ENCODE measurements at regions not wholly inside any gene's neighbourhood (a gene's known extent, or its start where the extent isn't known, plus 50 kb on each side); places are given as distances from the start of the nearest gene placed in this dataset.
"Not testable (repeated sequence)": the region's sequence is repeated elsewhere in the genome, so short reads cannot be mapped to it uniquely, and the experiment has no call there.

DNA sequence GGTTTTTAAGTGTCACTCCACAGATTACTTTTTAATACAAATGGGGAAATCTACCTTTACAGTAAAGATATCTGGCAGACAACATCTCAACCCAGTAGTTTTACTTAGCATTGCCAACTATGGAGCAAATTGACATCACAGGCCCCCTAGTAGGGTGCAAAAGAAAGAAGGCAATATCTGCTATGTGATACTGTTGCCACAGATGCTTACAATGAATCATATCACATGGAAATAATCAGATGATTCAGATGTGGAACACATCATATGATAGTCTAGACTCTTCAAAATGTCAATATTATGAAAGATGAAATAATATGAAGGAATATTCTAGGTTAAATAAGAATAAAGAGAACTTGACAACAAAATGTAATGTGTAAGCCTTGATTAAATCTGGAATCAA, 322.5 kb downstream of the BMP2 start:
- DNase-seq = no peak

DNA sequence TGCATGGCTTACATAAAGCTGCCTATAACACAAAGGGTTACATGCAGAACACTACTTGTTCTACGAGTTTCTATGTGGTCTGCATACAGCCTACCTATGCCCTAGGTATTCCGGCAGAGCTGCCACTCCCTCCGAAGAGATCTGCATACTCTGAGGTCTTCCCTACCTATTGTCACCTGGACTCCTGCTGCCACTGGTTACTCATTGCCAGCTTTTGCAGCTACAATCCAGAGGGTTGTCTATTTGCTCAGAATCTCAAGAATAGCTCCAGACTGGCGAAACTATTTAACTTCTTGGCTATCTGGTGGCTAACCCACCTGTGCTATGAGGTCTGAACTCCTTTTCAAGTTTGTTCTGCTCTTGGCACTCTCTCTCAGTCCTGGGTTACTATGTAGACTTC, 323.3 kb downstream of the BMP2 start:
- DNase-seq = peak; percentile 17

DNA sequence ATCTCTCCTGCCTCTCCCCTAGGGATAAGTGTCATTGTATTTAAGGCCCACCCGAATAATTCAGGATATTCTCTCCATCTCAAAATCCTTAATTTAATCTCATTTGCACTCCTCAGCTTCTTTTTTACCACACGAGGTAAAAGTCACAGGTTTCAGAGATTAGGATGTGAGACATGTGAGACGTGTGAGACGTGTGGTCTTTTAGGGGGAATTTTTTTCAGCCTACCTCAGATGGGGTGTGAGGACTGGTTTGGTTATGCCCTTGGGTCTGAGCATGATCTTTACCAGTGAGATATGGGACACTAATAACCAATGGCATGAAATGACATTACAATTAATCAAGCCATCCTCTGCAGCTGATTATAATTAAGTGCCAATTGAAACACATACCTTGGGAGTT, 324.2 kb downstream of the BMP2 start:
- no peak for DNase-seq

DNA sequence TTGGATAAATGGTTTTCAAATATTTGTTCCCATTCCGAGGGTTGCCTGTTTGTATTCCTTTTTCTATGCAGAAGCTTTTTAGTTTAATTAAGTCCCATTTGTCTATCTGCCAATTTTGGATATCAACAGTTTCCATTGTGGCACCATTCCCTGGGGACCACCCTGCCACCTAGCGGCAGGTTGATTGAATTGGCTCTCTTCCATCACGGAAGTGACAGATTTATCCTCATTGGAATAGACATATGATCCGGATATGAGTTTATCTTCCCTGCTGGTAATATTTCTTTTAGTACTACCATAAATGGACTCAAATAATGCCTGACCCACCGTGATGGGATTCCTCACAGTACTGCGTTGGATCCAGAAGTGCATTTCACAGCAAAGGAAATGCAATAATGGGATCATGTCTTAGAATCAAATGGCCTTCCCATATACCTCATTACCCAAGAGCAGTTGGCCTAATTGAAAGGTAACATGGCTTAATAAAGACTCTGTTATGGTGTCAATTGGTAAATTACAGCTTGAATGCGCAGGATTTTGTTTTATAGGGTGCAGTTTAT, 327.0 kb downstream of the BMP2 start:
- DNase-seq = peak; percentile 29

DNA sequence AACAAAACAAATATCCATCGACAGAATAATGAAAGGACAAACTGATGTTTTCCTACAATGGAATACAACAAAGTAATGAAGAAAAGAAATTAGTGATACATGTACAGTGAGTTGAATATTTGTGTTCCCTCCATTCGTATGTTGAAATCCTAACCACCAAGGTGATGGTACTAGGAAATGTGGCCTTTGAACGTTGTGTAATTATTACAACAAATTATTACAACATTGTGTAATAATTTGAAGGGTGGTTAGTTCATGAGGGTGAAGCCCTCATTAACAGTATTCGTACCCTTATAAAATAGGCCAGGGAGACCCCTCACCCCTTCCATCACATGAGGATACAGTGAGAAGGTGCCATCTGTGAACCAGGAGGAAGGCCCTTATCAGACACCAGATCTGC, 339.4 kb downstream of the BMP2 start:
- no peak for DNase-seq

DNA sequence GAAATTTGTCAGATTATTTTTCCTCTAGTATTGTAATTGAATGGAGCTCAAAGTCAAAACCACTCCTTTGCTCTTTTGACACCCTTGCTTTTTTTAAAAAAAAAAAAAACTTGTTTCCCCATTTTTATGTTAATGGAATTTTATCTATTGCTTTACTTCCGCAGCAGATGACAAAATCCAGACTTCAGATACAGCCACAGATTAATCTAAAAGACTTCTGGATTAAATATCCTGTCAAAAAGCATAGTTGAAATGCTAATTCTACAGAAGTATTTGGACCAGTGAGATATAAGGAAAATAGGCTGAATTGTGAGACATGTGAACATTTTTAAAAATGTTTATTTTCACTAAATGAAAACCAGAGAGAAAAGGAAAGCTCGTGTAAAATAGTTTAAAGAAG, 341.4 kb downstream of the BMP2 start:
- no peak for DNase-seq

DNA sequence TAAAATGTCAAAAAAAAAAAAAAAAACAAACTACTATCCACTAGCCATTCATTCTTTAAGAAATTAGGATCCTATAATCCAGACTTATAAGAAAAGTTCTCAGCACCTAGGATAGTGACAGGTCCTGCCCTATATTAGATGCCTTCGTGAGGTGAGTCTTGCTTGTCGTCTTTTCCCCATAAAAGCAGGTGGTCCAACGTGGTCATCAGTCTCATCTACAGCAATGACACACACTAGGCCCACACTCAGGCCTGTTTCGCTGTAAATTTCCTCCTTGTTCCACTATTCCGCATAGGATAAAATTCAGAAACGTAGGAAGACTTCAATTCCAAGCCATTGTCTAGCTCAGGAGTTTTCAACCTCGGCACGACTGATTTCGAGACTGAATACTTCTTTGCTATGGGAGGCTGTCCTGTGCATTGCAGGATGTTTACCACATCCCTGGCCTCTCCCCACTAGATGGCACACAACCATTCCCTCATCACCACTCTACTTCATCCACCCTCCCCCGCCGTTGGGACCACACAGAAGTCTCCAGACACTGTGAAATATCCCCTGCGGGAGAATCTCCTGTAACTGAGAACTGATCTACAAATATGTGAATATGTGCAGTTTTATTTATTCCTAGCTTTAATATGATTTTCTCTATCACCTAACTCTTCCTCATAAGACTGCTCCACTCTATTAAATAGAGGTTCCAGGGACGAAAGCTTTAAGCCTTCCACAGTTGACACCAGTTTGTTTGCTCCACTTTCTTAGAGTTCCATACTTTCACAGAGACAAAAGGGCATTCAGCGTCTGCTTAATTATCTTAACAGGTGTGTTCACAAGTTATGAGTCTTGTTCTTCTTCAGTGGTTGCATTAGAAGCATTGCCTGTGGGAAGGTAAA, 346.3 kb downstream of the BMP2 start:
- peak; percentile 80 for DNase-seq

DNA sequence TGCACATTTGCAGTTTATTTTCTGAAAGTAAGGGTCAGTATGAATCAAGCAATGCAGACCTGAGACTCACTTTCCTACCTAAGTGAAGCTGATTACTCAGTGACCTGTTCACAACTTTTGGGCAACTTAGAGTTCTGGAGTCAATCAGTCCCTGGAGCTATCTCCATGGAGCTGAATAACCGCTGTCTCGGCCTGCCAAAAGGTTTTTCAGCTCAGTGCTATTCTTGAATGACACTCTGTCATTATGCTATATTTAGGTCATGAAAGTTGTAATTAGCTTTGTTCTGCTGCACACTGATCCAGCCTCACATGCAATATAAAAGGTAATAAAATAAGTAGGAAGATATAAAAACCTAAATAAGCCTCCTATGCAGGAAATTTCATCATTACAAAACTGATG, 356.0 kb downstream of the BMP2 start:
- no peak for DNase-seq

DNA sequence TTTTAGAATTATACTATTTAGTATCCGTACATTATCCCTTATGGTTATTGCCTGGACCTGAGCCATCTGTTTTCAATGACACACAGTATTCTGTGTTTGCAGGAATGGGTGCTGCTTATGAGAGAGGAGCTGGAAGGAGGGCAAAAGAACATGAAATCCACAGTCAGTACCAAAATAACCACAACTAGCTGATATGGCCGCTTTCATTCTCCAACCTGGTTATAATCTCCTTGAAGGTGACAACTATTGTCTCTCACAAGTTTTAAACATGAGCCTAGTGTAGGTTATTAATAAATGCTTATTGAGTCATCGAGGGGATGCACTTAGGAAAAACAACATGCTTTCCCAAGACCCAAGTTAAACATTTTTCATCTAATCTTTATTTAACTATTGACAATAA, 356.6 kb downstream of the BMP2 start:
- DNase-seq = no peak

DNA sequence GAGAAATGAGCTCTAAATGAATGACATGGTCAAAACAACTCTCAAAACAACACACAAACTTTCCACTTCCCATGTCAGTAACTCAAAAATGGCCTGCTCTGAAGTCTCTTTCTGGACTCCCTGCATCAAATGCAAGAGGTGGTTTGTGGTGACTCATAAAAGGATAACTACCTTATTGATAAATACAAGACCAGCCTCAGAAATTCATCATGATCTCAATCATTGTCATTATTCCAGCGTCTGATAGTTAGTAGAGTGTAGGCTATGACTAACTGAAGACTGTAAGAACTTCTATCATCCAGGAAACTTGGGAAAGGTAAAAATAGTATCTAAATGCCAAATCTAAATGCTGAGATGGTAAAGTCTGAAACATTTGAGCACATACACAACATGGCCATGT, 369.4 kb downstream of the BMP2 start:
- DNase-seq = no peak

DNA sequence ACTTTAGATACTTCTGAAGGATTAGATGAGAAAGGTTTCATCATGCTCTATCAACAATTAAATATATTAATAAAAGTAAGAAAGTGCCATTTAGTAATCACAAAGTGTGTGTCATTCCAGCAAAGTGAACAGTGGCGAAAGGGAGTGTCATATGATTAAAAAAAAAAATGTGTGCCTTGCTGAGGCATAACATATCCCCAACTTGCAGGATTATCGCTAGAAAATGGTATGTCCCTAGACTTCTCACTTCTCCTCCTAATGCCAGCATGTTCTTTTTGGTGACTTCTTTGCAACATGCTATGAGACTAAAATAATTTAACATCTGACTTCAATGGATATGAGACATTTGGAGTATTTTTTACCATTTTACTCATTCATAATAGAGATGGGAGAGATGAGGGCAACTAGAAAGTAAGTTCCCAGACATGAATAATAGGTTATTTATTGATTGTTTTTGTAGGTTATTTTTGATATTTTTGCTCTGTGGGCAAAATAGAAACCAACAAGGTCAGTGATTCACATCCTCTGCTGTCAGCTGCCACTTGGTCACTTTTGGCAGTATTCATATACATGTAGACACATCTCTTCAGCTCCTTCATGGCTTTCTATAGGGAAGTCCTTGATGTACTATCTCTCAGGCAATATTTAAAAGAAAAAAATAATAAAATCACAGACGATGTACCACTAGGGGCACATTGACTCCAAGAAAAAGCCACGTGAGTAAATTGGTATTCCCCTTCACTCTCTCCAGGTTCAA, 370.1 kb downstream of the BMP2 start:
- no peak for DNase-seq

DNA sequence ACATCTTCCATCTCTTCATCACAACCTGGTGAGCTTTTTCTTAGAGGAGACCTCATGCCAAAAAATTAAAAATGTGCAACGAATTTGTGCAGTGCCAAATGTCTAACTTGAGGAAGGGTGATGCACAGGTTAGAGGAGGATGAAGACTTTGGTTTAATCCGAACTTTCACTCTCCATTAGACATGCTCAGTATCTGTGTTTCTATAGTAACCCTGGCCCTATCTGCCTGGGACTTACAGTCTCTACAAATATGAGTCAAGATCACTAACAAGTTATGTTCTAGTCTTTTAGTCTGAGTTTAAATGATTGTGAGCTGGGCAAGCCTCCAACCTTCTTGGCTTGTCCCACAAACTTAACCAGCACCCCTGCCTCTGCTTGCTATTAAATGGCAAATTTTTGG, 377.0 kb downstream of the BMP2 start:
- DNase-seq = no peak

DNA sequence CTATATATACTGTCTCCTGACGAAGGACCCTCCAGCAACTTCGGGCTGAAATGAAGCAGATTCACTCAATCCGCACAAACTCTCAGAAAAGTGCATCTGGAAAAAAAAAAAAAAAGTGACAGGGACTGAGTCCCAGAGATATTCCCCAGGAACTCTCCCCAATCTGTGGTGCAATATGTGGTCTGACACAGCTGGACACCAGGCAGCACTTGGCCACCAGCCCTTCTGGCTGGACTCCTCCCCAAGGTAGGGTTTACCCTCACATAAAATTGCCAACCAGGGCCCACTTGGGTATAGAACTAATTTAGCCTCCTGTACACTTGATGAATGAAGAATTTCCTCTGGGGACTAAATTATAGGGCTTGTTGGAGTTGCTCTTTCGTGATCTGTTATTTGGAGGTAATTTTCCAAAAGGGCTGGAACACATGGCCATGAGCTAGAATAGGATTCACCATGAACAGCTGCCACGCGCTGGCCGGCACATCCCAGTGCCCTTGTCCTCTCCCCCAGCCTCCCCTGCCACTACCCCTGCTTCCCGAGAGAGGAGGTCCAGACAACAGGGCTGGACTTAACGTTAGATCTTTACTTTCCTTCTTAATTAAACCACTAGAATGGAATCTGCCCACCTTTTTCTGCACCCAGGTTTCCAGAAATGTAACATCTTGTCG, 379.2 kb downstream of the BMP2 start:
- no peak for DNase-seq

DNA sequence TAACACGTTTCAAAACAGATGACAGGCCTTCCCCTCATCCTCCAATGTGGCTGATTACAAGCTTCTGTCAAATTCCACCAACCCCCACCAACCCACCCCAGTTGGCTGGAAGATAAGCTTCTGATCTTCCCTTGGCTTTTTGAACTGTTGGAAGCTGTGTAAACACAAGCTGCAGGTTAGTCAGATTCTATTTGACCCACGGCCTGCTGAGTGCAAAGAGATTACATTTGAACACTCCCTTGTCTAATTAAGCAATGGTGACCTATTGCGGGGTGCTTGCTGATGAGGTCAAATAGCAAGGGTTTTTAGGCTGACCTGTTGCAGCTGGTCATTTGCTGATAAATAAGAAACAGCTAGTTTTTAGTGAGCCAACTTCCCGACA, 379.7 kb downstream of the BMP2 start:
- DNase-seq = no peak

DNA sequence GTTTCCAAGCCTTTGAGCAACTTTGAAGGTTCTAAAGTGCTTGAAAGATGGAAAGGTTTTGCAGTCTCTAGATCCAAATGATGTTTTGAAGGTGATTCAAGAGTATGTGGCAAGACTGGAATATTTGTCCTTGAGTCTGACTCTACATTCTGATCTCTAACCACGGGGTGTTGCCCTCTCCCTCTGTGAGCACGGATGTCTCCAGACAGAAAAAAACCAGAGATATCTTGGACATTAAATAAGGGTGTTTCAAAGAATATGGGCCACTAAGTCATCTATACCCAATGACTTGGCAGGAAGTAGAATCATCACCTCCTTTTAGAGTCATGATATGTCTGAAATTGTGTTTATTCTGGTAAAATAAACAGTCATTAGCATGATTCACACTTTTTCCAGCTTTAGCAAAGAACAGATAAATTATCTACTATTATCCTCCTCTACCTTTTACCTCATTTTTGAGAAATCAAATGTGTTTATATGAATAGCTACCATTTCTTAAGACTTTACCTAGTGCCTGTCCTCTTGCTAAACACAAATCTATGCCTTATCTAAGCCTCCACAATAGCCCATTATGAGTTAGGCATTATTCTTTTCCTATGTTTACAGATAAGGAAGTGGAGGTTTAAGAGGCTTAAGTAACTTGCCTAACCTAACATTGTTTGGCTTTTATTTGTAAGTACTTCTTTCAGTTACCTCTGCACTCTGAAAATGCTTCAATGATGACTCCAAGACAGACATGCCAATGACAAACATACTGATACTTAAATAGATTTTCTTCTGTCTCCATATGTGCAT, 384.4 kb downstream of the BMP2 start:
- DNase-seq = no peak

DNA sequence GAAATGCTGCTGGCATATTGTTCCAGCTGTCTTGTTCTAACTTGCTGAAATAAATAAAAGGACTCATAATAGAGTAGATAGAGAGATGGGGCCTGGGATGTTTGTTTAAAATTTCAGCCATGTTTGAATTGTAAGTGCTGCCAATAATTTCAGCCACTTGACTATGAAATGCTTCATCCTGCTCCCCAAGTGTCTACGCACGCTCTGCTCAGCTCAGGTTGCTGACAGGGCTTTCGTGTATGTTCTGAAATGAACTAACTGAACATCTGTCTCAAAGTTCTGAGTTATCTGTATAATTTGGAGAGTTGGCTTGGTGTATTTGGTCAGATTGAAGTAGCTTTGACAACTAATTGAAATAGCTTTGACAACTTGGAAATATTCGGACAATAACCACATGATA, 387.8 kb downstream of the BMP2 start:
- no peak for DNase-seq

DNA sequence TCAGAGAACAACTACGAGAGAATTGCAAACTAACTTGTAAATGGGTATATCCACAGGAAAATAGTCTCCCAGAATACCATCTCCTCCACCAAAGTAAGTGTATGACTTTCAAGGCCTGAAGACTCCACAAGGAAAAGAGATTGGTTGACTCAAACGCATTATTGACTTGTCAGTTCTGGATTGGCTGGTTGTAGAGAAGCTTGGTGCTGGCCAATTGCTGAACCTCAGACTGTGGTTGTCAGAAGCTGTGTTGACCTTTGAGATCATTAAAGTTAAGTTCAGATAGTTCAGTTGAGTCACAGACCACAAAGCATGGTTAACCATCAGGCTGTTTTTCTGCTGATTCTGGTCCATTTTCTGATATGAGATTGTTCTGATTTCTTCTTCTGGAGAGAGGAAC, 388.3 kb downstream of the BMP2 start:
- DNase-seq = no peak

DNA sequence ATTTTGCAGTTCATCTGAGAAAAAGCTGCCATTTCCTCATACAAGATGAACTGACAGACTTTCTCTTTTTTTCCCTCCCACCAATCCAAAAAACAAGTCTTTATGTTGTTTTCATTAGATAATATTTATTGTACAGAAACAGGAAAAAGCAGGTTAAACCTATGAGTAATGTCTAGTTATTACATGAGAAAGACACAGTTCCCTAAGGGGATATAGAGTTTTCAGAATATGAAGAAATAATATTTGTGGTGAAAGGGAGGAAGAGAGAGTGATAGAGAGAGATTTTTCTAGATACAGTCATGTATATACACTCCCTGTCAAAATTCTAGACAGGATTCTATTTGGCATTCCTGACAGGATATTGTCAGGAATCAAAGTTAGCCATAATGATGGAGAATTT, 392.4 kb downstream of the BMP2 start:
- DNase-seq = no peak

DNA sequence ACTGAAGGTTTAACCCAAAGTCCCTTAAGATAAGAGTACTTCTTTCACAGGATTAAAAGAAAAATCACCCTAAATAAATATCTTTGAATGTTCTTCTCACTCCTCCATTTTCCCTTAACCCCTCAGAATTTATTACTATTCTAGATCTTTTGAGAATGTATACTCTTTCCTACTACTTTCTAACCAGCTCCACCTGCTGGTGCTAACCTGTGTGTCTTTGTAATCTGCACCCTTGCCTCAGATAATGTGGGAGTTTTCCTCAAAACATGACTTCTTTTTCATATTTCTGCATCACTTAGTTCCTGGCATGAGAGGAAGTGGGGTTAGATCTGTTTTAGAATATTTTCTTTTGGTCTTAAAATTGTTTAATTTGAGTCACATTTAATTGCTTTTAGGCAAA, 394.2 kb downstream of the BMP2 start:
- peak; percentile 26 for DNase-seq

DNA sequence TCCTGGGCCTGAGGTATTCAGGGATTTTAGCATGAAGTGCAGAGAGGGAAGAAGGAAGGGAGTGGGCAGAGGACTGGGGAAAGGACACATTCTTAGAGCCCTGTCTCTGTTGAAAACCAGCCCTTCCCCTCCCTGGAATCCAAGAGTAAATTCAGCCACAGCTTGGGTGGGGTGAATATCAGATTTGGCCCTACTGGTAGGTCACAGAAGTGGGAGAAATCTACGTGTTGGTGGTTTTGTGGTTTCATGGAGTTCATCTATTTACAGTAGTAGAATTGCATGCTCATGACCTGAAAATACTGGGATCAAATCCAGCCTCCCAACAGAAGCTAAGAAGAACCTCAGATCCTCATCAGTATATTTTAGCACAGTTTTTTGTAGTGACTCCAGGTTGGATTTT, 404.4 kb downstream of the BMP2 start:
- no peak for DNase-seq

DNA sequence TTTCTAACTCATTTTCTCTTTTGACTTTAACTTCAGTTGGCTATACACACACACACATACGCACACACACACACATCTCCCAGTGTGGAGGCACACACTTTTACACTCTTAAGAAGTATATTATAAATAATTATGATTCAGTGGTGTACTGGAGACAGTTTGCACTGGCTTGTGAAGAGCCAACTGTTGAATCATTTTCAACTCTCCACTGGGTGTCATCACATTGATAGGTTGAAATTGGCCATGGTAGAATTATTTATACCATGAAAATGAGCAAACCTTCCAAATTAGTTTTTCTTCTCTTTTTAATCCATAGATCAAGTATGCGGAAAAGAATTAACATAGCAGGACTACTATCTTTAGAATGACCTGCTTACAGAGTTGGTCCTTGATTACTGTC, 407.1 kb downstream of the BMP2 start:
- DNase-seq = no peak

DNA sequence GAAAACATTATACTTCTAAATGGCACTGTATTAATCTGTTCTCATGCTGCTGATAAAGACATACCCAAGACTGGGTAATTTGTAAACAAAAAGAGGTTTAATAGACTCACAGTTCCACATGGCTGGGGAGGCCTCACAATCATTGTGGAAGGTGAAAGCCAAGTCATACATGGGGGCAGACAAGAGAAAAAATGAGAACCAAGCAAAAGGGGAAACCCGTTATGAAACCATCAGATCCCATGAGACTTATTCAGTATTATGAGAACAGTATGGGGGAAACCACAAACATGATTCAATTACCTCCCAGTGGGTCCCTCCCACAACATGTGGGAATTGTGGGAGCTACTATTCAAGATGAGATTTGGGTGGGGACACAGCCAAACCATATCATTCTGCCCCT, 408.3 kb downstream of the BMP2 start:
- not testable (repeated sequence) for DNase-seq

DNA sequence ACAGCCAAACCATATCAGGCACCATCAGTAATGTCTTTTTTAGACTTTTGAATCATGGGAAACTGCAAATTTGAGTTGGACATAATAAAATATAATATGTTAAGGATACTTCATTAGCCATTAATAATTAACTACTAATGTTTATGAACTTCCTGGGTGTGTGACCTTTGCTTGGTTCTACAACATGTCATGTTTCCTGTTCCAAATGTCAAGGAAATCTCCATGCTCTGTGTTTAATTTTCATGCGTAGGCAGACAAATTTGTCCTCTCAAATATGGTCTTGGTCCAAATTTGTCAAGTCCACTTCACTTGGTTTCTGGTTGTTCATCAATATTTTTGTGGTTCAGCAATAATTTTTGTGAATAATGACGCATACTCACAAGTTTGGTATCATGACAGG, 410.5 kb downstream of the BMP2 start:
- no peak for DNase-seq
